LHCN-M2 (cell line): ENCODE measurements at regions not wholly inside any gene's neighbourhood (a gene's known extent, or its start where the extent isn't known, plus 50 kb on each side); places are given as distances from the start of the nearest gene placed in this dataset.

Source experiments
- DNase-seq: peaks from one replicate; pipeline ENCODE4 v3.0.0-alpha.2; 2012; ENCODE audit warnings: low read depth

DNA sequence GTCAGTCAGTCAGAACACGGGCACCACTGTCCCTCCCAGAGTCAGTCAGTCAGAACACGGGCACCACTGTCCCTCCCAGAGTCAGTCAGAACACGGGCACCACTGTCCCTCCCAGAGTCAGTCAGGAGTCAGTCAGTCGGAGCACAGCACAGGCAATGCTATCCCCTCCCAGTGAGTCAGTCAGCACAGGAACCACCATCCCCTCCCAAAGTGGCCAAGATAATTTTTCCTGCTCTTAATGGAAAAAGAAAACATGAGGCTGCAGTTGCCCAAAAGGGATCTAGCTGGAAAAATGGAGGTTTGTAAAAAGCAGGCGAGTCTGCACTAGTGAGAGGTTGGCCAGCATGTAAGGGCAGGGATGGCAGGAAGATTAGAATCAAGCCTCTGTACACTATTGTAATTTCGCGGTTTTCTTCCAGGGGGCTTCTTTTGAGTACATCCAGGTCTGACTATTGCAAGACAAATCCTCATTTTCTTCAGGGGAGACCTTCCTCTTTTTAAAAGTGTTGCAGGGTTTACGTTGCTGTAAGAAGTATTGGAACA lies 213.8 kb downstream of the SIPA1L2 start:
- DNase-seq, result peak; percentile 37

DNA sequence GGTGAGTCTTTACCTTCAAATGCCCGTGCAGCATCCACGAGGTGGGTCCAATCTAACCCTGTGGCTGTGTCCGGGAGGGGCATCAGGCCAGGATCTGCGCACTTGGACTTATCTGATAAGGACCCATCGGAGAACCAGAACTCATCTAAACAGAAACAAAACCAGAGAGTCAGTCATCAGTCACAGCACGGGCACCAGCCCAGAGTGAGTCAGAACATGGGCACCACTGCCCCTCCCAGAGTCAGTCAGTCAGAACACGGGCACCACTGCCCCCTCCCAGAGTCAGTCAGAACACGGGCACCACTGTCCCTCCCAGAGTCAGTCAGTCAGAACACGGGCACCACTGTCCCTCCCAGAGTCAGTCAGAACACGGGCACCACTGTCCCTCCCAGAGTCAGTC lies 214.5 kb downstream of the SIPA1L2 start:
- peak; percentile 31 for DNase-seq

DNA sequence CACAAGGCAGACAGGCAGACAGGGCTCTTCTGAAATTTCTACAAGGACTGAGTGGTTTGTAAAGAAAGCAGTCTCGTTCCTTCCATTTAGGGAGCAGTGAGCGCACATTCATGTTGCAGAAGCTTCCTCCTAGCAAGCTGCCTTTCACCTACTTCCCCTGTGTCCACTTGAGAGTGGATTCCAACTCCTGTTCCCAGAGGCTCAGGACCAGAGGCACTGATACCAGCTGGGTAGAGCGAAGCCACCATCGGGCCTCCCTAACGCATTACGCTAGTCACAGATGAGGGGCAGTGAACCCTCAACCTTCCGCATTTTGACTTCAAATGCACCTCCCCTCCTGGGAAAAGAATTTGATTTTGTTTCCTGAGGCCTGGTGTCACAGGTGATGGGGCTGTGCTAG lies 215.8 kb downstream of the SIPA1L2 start:
- DNase-seq, result no peak

DNA sequence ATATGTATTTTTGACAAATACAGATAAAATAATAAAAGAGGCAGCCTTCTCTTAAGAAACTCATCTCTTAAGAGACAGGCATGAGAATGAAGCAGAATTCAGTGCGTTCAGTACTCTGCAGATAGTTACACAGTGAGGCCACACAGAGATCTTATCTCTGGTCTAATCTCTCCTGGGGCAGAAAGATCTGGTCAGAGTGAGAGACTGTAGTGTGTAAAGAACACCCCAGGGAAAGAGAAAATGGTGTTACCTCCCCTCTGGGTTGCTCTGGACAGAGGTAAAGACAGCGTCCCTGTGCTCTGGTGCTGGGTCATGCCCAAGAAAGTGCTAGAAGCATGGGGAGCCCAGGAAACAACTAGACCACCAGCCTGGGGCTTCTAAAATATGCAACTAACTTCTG lies 216.3 kb downstream of the SIPA1L2 start:
- no peak for DNase-seq

DNA sequence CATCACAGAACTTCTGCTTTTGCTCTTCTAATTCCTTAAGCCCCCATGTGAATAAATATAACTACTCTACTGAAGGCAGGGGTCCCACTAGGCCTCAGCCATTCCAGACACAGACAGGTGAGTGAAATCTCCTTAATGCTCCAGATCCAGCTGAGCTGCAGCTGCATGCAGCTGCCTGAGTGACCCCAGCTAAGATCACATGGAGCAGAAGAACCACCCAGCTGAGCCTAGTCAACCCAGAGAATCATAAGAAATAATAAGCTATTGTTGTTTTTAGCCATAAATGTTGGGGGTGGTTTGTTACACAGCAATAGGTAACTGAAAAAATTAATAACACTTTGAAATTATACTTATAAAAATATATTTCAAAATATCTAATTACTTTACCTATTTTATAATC lies 220.3 kb downstream of the SIPA1L2 start:
- no peak for DNase-seq

DNA sequence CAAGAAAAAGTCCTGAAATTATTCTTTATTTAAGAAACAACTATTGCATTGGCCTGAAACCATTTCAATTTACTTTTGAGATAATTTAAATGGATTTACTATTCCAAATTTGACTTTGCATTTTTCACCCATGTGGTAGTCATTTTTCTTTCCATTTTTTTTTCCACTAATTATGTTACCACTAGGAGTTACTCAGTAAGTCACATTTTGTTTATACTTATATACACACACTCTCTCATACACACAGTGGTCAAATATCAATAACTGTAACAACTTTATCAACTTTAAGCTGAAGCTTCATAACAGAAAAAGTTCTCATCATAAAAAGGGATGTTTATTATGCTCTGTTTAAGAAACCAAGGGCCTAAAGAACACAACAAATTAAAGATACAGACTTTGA lies 222.8 kb downstream of the SIPA1L2 start:
- DNase-seq, result no peak

DNA sequence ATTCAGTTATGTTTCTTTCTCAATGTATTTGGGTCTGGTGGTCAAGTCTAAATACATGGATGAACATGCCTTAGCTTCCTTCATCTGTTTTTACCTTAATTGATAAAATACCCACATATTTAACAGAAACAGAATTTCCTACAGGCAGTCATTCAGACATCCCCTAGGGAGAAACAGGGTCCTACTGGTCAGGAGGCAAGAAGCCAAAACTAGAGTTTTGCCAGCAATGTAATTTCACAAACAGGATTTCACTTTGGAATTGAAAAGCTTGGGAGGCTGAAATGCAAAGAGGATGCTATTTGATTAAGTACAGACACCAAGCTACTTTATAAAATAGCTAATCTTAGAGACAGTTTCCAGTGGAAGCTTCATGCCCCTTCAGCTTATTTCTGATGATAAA lies 224.2 kb downstream of the SIPA1L2 start:
- no peak for DNase-seq

DNA sequence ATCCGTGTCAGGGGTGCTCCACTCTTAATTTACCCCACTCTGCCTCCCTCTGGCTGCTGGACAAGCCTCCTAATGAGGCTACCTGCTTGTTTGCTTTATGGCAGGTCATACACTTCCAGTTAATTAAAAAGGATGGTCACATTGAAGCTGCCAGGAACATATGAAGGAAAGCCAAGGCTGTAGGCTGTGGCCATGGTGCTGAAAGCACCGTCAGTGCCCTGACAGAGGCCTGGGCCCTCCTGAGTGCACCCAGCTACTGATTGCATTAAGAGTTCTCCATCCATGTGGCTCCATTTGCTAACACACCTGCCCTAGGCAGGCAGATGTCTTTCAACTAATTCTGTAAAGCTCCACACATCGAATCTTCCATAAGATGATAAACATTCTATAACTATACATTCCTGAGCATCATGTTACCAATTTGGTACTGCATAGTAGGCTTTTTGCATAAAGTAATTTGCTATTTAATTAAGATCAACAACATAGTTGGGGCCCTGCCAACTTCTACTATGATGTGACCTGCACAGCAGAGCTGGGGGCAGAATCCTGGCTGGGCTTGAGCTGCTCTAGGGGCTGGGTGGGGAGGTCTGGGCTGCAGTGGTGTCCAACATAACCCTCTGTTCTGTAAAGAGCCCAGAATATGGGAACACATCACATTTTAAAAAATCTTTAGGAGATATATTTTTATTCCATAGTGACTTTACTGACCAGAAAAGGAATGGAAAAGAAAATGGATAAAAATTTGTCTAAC lies 224.8 kb downstream of the SIPA1L2 start:
- DNase-seq, result no peak

DNA sequence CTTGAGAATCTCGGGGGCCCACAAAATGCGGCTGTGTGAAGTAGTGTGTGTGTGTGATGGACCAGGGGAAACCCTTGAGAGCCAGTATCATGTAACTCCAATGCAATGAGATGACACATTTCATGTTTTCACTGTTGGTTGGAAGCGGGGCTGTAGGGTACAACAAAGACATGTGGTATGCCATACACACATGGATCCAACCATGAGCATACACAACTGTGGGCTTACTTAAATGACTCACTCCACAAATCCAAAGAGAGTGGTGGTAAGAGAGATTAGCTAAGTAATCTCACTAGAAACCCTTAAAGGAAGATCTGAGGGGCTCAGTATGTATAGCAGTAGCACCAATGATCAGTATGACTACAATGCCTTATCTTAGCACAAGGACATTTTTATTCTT lies 225.7 kb downstream of the SIPA1L2 start:
- DNase-seq, result no peak

DNA sequence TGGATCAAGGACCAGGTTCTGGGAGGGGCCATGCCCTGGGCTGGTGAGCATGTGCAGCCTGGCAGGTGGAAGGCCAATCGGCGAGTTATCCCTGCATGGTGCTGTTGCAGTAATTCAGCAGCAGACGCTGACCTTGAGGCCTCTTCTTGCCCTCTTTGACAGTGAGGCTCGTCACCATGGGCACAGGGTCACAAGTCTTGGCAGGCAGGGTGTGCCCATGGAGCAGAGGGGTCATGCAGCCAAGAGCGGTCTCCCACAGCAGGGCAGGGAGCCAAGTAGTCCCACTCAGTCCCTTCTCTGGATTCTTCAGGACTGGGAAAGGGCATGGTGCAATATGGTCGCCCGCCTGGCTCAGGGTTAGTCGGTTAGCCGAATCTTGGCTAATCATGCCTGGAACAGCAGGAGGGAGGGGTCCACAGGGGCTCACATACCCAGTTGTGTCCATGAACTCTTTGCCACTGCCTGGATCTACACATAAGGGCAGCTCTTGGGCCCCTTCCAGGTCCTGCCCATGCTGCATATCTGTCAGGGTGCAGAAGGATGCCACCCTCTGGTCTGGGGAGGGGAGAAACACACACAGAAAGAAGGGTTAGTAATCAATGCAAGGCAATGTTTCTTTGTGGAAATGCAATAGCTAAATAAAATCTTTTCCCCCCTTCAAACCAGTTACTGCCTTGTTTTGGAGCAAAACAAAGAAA lies 226.8 kb downstream of the SIPA1L2 start:
- DNase-seq, result no peak

DNA sequence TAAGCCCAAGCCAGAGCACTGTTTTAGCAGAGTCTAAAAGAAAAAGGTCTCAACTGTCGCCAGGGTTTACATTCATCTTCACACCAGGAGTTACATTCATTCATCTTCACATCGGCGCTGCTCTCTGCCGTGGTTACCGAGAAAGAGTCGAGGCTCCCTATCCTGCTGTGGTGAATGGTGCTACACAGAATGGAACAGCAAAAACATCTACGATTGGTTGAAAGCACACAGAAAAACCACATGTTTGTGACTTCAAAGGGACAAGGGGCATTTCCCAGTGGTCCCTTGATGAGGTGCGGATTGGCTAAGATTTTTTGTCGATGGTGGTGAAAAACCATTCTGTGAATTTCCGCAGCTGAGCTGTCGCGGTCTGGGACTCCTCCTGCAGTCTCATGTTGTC lies 231.1 kb downstream of the SIPA1L2 start:
- no peak for DNase-seq

DNA sequence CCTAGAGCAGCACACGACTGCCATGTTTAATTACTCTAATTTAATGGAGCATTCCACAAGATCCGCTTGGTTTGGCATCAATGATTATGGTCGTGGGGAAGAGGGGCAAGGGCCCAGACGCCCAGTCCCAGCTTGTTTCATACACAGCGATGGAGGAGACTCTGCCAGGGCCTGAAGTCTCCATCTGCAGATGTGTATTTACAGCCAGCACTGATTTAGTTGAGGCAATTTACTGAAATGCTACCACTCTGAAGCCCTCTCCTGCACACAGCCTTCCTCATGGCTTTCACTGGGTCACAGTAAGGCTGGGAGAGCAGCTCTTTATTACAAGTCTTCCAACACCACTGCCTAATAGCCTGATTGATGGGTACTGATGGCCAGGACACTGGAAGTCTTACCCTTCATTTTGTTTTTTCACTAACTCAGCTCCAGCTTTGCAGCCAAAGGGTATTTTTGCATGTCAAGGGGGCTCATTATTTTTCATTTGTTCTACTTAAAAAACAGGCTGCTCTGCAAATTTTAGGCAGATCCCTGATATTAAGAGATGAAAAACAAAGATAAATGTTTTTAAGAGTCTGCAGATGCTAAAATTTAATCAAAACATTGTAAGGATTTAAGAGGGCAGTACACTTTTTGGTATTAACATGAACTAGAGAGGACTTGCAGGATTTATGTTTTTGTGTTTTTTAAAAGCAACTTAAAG lies 236.3 kb downstream of the SIPA1L2 start:
- DNase-seq, result no peak

DNA sequence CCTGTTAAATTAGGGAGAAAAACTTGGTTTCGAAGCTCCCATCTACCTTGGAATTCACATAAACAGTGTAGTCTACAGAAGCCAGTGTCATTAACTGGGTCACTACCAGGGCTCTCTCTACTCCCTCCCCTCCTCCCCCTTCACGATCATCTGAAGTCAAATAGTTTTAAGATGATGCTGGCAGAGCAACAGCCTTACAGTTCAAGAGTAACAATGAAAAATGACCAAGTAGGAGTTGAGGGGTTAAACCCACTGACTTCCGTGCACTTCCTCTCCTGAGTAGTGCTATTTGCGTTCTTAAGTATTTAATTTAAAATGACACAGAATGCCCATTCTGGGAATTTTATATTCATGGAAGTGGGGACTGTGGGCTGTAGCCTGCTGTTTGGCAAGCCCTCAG lies 236.9 kb downstream of the SIPA1L2 start:
- DNase-seq, result no peak

DNA sequence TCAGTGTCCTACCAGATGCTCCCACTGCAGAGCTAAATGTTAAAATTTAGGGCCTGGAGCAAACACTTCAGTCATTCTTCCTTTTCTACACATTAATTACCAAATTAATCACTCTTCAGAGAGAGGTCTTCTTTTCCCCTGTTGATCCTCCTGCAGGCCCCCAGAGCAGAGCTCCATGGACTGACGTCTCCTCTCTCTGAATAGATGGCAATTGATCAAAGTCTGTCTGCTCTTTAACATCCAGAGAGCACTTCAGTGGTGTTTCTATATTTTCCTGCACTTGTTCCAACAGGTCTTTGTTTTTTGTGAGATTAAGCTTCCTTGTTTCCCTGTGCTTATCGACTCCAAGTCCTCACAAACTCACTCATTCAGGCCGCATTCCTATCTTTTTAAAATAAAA lies 239.3 kb downstream of the SIPA1L2 start:
- DNase-seq, result no peak

DNA sequence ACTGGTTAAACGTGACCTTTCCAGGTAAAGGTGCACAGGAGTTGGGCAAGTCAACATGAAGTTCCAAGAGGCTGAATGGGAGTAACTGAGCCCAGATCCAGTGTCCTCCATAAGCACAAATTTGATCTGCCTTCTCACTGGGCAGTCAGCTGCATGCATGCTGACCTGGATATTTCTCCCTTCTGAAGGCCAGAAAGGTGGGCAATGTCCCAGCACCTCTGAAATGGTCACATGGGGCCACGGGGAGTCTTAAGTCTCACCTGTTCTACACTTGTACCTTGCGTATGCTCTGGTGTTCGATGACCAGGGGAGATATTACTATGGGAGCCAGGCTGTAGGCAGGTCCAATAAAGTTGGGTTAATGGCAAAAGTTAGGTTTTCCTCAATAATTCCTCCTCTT lies 240.2 kb downstream of the SIPA1L2 start:
- no peak for DNase-seq

DNA sequence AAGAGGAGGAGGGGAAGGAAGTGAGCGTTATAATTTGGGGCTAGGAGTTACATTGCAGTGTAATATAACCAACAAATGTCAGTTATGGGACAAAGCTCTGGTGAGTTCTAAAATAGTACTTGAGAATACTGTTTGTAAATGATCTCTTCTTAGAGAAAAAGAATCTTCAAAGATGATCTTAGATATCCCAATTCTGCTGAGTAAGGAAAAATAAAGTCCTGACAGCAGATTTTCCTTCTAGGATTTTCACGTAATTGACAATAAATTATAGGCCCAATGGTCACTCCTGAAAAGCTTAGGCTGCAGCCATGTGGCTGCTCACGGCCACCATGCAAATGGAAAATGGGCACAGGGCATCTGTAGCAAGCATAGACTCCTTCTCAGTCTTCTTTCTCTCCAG lies 241.6 kb downstream of the SIPA1L2 start:
- no peak for DNase-seq

DNA sequence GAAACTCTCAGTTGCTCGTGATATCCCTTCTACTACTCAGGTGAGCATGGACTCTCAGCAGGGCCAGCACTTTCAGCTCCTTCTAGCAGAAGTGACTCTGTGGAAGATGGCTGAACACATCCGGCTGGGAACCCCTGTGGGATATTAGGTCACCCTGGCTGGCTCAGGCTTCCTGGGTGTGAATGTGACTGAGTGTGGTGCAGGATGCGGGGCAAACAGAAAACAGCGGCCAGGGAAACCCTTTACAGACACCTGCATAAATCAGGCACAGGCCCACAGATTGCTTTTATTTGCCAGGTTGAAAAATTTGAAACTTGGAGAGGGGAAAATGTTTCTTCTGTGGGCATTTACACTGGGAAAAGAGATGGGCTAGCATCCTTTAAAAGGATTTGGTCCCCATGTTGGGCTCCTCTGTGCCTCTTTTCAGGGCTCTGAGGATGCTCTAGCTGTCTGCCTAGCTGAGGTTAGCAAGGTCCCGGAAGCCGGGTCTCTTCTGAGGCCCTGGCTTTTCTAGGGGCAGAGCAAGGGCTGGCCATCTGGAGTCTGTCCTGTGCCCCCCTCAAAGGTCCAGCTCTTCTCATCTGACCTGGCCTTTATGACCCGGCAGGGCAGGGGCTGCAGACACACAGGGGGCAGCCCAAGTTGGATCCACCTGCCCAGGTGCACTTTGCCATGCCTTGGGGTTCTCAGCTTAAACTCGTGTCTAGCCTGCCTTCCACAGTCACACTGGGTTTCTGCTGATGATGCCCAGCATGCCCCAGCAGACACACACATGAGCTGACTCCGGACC lies 243.0 kb downstream of the SIPA1L2 start:
- no peak for DNase-seq

DNA sequence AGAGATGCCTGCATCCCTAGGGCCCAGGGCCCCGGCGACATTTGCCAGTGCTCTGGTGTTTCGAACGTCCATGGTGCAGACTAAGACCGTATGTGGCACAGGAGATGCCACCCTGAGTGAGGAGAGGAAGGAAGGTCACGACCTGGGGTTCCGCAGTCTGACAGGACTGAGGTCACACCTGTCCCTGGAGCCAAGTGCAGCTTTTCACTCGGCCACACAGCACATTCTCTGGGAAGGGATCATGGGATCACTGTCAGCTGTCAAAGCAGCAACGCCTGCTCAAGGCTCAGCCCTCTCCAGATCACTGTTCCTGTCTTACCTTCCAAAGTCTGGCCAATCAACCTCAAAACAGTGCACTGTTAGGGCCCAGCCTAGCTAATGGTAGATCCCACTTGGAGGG lies 243.6 kb downstream of the SIPA1L2 start:
- DNase-seq, result no peak

DNA sequence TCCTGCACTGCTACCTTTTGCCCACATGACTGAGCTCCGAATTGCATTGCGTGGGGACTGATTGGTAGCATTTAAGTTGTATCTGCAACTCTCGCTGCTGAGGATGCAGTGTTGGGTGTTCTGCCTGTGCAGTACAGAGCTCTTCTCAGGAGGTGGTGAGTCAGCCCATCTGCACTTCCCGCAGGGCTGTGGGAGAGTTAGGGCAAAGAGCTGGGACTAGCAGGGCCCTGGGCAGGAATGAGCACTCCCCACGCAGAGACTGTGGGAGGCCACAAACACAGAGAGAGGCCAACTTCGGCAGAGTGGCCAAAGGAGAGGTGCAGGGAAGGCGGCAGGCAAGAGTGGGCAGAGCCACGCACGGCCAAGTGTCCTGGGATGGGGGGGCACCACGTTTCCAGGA lies 244.7 kb downstream of the SIPA1L2 start:
- peak; percentile 60 for DNase-seq

DNA sequence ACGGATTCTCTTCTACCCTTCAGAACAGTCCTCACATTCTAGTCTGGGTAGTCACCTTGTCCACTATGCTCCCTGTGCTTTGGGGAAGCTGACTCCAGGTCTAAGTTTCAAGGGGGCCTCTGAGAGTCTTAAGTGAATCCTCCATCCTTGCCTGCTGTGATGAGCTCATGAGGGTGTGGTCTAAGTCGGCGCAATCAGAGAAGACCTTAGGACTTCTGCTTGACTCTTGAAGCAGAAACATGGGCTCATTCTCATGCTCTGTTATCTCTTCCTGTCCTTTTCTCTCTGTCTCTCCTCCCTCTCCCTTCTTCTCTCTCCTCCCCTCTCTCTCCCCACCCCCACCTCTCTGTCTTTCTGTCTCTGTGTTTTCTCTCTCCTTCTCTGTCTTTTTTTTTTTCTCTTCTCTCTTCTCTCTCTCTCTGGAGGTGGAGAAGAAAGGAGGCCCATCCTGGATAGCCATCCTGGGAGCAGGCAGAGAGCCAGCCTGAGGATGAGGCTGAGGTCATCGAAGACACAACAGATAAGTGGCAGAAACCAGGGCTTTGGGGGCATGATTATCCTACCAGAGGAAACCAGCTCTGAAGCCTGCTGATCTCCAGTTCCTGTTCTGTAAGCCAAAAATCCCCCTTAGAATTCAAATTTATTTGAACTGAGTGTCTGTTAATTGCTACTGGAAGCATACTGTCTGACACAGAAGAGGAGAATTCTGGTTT lies 245.6 kb downstream of the SIPA1L2 start:
- DNase-seq, result no peak
